ENCODE measurements at regions not wholly inside any gene's neighbourhood (a gene's known extent, or its start where the extent isn't known, plus 50 kb on each side); places are given as distances from the start of the nearest gene placed in this dataset.

DNA sequence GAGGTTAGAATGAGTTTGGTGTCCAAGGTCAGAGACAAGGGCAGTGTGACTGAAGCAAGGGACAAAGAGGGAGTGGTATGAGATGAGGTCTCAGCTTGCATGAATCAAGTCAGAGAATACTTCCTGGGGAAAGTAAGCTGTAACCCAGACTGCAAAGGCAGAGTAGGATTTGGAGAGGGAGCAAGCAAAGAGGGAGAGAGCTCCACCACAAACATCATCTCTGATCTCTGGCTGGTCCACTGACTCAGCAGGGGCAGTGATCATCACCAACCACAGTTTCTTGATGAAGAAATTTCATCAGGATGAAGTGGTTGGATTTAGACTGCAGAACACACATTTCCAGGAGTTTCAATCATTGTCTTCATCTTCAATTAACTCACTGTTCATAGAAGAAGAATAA lies 54.9 kb upstream of the HMGXB4 start:
- TF ChIP-seq, protein P1, sequence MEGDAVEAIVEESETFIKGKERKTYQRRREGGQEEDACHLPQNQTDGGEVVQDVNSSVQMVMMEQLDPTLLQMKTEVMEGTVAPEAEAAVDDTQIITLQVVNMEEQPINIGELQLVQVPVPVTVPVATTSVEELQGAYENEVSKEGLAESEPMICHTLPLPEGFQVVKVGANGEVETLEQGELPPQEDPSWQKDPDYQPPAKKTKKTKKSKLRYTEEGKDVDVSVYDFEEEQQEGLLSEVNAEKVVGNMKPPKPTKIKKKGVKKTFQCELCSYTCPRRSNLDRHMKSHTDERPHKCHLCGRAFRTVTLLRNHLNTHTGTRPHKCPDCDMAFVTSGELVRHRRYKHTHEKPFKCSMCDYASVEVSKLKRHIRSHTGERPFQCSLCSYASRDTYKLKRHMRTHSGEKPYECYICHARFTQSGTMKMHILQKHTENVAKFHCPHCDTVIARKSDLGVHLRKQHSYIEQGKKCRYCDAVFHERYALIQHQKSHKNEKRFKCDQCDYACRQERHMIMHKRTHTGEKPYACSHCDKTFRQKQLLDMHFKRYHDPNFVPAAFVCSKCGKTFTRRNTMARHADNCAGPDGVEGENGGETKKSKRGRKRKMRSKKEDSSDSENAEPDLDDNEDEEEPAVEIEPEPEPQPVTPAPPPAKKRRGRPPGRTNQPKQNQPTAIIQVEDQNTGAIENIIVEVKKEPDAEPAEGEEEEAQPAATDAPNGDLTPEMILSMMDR (IDR thresholded peaks at IDR 0.05) = no peak
- TF ChIP-seq EZH2 (IDR thresholded peaks at IDR 0.05) (no peak), EZH2phosphoT487 (IDR thresholded peaks at IDR 0.05) (no peak)

All from neural progenitor cell (in vitro differentiated cells).